Bronchial epithelial cell (primary cell): ENCODE measurements at regions not wholly inside any gene's neighbourhood (a gene's known extent, or its start where the extent isn't known, plus 50 kb on each side); places are given as distances from the start of the nearest gene placed in this dataset.

Experiments used
- DNase-seq: peaks from one replicate; pipeline ENCODE4 v3.0.0-alpha.2; 2010; ENCODE audit warnings: low read depth
- FAIRE-seq: peaks from 2 replicates; lab custom pipeline; 2011; peaks lifted over from hg19 to GRCh38; lab: Jason Lieb, UNC
- H3K27me3 ChIP-seq: 2 replicates; pipeline ENCODE4 v1.5.1; 2011; ENCODE audit warnings: low read length; ENCODE audit not compliant: control insufficient read depth, insufficient read depth
- H3K36me3 ChIP-seq: 2 replicates; pipeline ENCODE4 v1.5.1; 2011; ENCODE audit warnings: low read length; ENCODE audit not compliant: control insufficient read depth, insufficient read depth
- H3K4me3 ChIP-seq: 2 replicates; pipeline ENCODE4 v1.5.1; 2011; ENCODE audit warnings: mild to moderate bottlenecking, low read depth, low read length, control low read depth
- TF ChIP-seq, protein P1 (sequence below): IDR thresholded peaks from 2 replicates; pipeline ENCODE4 v1.5.1; 2011; ENCODE audit warnings: mild to moderate bottlenecking, moderate library complexity, low read length, control low read depth, inconsistent platforms; ENCODE audit not compliant: insufficient read depth, severe bottlenecking

DNA sequence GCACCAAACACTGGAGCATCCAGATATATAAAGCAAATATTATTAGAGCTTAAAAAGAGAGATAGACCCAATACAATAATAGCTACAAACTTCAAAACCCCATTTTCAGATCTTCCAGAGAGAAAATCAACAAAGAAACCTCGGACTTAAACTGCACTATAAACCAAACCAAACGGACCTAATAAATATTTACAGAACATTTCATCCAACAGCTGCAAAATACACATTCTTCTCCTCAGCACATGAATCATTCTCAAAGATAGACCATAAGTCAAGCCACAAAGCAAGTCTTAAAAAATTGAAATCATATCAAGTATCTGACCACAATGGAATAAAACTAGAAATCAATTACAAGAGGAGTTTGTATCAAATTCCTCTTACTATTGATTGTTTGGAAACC is 140.2 kb upstream of the OTOS start:
- FAIRE-seq: no peak
- Histone ChIP-seq H3K27me3 (no peaks in the 10 kb centered on the region), H3K36me3 (no peaks in the 10 kb centered on the region), H3K4me3 (no peak overlapping the region)
- TF ChIP-seq, protein P1, sequence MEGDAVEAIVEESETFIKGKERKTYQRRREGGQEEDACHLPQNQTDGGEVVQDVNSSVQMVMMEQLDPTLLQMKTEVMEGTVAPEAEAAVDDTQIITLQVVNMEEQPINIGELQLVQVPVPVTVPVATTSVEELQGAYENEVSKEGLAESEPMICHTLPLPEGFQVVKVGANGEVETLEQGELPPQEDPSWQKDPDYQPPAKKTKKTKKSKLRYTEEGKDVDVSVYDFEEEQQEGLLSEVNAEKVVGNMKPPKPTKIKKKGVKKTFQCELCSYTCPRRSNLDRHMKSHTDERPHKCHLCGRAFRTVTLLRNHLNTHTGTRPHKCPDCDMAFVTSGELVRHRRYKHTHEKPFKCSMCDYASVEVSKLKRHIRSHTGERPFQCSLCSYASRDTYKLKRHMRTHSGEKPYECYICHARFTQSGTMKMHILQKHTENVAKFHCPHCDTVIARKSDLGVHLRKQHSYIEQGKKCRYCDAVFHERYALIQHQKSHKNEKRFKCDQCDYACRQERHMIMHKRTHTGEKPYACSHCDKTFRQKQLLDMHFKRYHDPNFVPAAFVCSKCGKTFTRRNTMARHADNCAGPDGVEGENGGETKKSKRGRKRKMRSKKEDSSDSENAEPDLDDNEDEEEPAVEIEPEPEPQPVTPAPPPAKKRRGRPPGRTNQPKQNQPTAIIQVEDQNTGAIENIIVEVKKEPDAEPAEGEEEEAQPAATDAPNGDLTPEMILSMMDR: no peak
- no peak for DNase-seq

- FAIRE-seq (no peak), DNase-seq (no peak)
- TF ChIP-seq, protein P1: no peak
- H3K27me3 ChIP-seq: no peaks in the 10 kb centered on the region
- no peak overlapping the region for H3K4me3 ChIP-seq
- no peaks in the 10 kb centered on the region for H3K36me3 ChIP-seq
These were observed 144.2 kb upstream of the OTOS start for GRCh38 chr2:240284503-240285259.

- DNase-seq (no peak), FAIRE-seq (no peak)
- TF ChIP-seq, protein P1: no peak
- Histone ChIP-seq H3K36me3 (no peaks in the 10 kb centered on the region), H3K4me3 (no peak overlapping the region), H3K27me3 (no peaks in the 10 kb centered on the region)
These were observed 145.3 kb upstream of the OTOS start for GRCh38 chr2:240285725-240286124.

DNA sequence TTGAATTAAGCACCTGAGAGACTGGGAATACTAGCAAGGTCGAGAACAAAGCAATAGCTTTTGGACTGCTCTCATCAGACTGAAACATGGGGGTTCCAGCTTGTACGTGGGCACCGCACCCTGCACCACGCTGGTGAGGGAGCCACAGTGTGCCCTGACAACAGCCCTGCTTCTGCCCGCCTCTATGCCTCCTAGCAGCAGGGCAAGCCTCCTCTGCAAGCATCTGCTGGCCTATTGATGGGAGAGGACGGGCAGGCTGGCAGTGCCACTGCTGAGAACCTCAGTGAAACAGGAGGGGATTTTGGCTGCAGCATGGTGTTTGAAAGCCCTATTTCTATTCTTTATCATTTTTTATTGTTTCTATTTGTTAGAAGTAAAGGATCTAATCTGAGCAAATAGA is 146.1 kb upstream of the OTOS start:
- no peak for DNase-seq
- TF ChIP-seq, protein P1: no peak
- H3K36me3 ChIP-seq: no peaks in the 10 kb centered on the region
- no peaks in the 10 kb centered on the region for H3K27me3 ChIP-seq
- no peak overlapping the region for H3K4me3 ChIP-seq
- no peak for FAIRE-seq

DNA sequence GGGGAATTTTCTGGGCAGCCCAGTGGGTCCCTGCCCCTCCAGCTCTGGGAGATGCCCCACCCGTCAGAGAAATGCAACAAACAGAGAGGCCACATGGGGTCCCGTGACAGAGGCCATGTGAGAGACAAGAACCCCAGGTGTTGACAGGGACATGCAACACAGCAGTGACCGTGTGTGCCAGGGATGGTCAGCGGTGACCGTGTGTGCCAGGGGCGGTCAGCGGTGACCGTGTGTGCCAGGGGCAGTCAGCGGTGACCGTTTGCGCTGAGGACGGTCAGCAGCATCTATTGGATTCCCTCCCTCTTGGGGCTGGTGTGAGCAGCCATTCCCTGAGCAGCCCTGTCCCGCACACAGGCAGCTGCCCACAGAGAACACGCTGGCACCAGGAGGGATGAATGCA is 146.6 kb upstream of the OTOS start:
- H3K27me3 ChIP-seq: no peaks in the 10 kb centered on the region
- FAIRE-seq (no peak), DNase-seq (no peak)
- TF ChIP-seq, protein P1: no peak
- H3K4me3 ChIP-seq: no peak overlapping the region
- no peaks in the 10 kb centered on the region for H3K36me3 ChIP-seq
